ENCODE measurements at regions not wholly inside any gene's neighbourhood (a gene's known extent, or its start where the extent isn't known, plus 50 kb on each side); places are given as distances from the start of the nearest gene placed in this dataset.

- no peak overlapping the region for H3K27ac ChIP-seq
- no peak for TF ChIP-seq ZFX (IDR thresholded peaks at IDR 0.05; ENCODE audit: borderline replicate concordance)
- TF ChIP-seq CTCF (IDR thresholded peaks at IDR 0.05), result no peak
These were observed 227.4 kb downstream of the MAN2A1 start for GRCh38 chr5:109917154-109917546.

GRCh38 chr5:109917966-109918365, 228.2 kb downstream of the MAN2A1 start:
- no peak overlapping the region for H3K27ac ChIP-seq

GRCh38 chr5:109920736-109921135, 231.0 kb downstream of the MAN2A1 start:
- no peak overlapping the region for H3K27ac ChIP-seq
- no peak for TF ChIP-seq ZFX (IDR thresholded peaks at IDR 0.05; ENCODE audit: borderline replicate concordance)

More at GRCh38 chr5:109917966-109918365, 228.2 kb downstream of the MAN2A1 start:
- no peak for TF ChIP-seq CTCF (IDR thresholded peaks at IDR 0.05)
- no peak for TF ChIP-seq ZFX (IDR thresholded peaks at IDR 0.05; ENCODE audit: borderline replicate concordance)

GRCh38 chr5:109921735-109922380, 232.1 kb downstream of the MAN2A1 start:
- no peak overlapping the region for H3K27ac ChIP-seq
- no peak for TF ChIP-seq ZFX (IDR thresholded peaks at IDR 0.05; ENCODE audit: borderline replicate concordance)
- no peak for TF ChIP-seq CTCF (IDR thresholded peaks at IDR 0.05)

- TF ChIP-seq CTCF (IDR thresholded peaks at IDR 0.05), result no peak
- no peak for TF ChIP-seq ZFX (IDR thresholded peaks at IDR 0.05; ENCODE audit: borderline replicate concordance)
- no peak overlapping the region for H3K27ac ChIP-seq
These were observed 232.8 kb downstream of the MAN2A1 start for GRCh38 chr5:109922381-109922995.

- no peak for TF ChIP-seq CTCF (IDR thresholded peaks at IDR 0.05)
- TF ChIP-seq ZFX (IDR thresholded peaks at IDR 0.05; ENCODE audit: borderline replicate concordance), result no peak
- no peak overlapping the region for H3K27ac ChIP-seq
These were observed 233.5 kb downstream of the MAN2A1 start for GRCh38 chr5:109923205-109923604.

GRCh38 chr5:109924237-109925107, 234.7 kb downstream of the MAN2A1 start:
- no peak for TF ChIP-seq CTCF (IDR thresholded peaks at IDR 0.05)
- no peak for TF ChIP-seq ZFX (IDR thresholded peaks at IDR 0.05; ENCODE audit: borderline replicate concordance)
- no peak overlapping the region for H3K27ac ChIP-seq

Data from 22Rv1 (cell line).